Endothelial cell of umbilical vein (primary cell): ENCODE measurements at regions not wholly inside any gene's neighbourhood (a gene's known extent, or its start where the extent isn't known, plus 50 kb on each side); places are given as distances from the start of the nearest gene placed in this dataset.

Source experiments
- BruUV-seq: library from RNA; stranded (reverse); fragments of 400-500 nt; replicated peaks from 2 replicates; lab custom pipeline; 2021; lab: Mats Ljungman, UMichigan
- CTCF ChIA-PET: fragments of 300-600, 350-600 bp; sonication (Branson Sonifier 250); formaldehyde crosslinking; loops from one replicate; lab custom pipeline; 2021; ENCODE audit warnings: antibody characterized with exemption, inconsistent platforms; lab: Charles Lee
- POLR2A ChIA-PET: fragments of 300-600, 350-600 bp; sonication (Branson Sonifier 250); formaldehyde crosslinking; loops from one replicate; lab custom pipeline; 2021; ENCODE audit warnings: antibody characterized with exemption, inconsistent platforms; lab: Charles Lee
- DNase-seq: peaks from one replicate; pipeline ENCODE4 v3.0.0-alpha.2; 2011; ENCODE audit warnings: low read depth, low spot score
- FAIRE-seq: peaks from 2 replicates; lab custom pipeline; 2011; peaks lifted over from hg19 to GRCh38; lab: Jason Lieb, UNC
- H2AFZ ChIP-seq: 2 replicates; pipeline ENCODE4 v1.6.0; 2012; ENCODE audit warnings: low read depth, low read length, control low read depth, inconsistent platforms
- H3K27ac ChIP-seq: 2 replicates; pipeline ENCODE4 v1.5.1; 2011; ENCODE audit warnings: low read depth, mild to moderate bottlenecking, control low read depth, low read length, moderate library complexity; ENCODE audit not compliant: insufficient read depth
- H3K27me3 ChIP-seq, 2 experiments: 2 replicates each; pipeline versions ENCODE4 v1.6.0 to v1.6.1; 2011; ENCODE audit warnings: low read length in 2 of 2, mixed read lengths in 1 of 2; ENCODE audit not compliant: control insufficient read depth in 2 of 2, insufficient read depth in 2 of 2
- H3K36me3 ChIP-seq, 2 experiments: 2 replicates in 1 of 2; 3 replicates in 1 of 2; pipeline ENCODE4 v1.5.1; 2011; ENCODE audit warnings: low read length in 2 of 2, mild to moderate bottlenecking in 1 of 2, moderate library complexity in 1 of 2; ENCODE audit not compliant: control insufficient read depth in 2 of 2, insufficient read depth in 2 of 2; ENCODE audit errors: extremely low read depth in 1 of 2
- H3K4me1 ChIP-seq: 3 replicates; pipeline ENCODE4 v1.5.1; 2011; ENCODE audit warnings: mild to moderate bottlenecking, low read length; ENCODE audit not compliant: control insufficient read depth, insufficient read depth; ENCODE audit errors: extremely low read depth
- H3K4me2 ChIP-seq: 2 replicates; pipeline ENCODE4 v1.6.1; 2011; ENCODE audit warnings: low read length, control low read depth, mixed read lengths; ENCODE audit not compliant: insufficient read depth
- H3K4me3 ChIP-seq, 3 experiments: fragments of 200-600 bp in 1 of 3; sonication (generic), shearing (Covaris generic) in 1 of 3; replicated peaks in 1 of 3; 2 replicates each; pipeline ENCODE4 v1.5.1; 2011 to 2016; ENCODE audit warnings: control low read depth in 3 of 3, low read length in 3 of 3, mild to moderate bottlenecking in 2 of 3, inconsistent platforms in 1 of 3, low read depth in 1 of 3, moderate library complexity in 1 of 3; ENCODE audit not compliant: insufficient read depth in 1 of 3
- H3K79me2 ChIP-seq: 2 replicates; pipeline ENCODE4 v1.6.0; 2012; ENCODE audit warnings: low read length, inconsistent platforms; ENCODE audit not compliant: control insufficient read depth, insufficient read depth
- H3K9ac ChIP-seq: replicated peaks from 2 replicates; pipeline ENCODE3; 2011; ENCODE audit warnings: low read length, control low read depth; ENCODE audit not compliant: insufficient read depth; ENCODE audit errors: extremely low read depth
- H3K9me1 ChIP-seq: replicated peaks from 3 replicates; pipeline ENCODE4 v1.6.0; 2011; ENCODE audit warnings: mild to moderate bottlenecking, low read length; ENCODE audit not compliant: control insufficient read depth, insufficient read depth; ENCODE audit errors: extremely low read depth
- H3K9me3 ChIP-seq: replicated peaks from 2 replicates; pipeline ENCODE4 v1.5.1; 2012; ENCODE audit warnings: low read length, inconsistent platforms; ENCODE audit not compliant: control insufficient read depth, insufficient read depth
- H4K20me1 ChIP-seq: replicated peaks from 2 replicates; pipeline ENCODE3; 2011; ENCODE audit warnings: mild to moderate bottlenecking, low read length; ENCODE audit not compliant: control insufficient read depth, insufficient read depth; ENCODE audit errors: extremely low read depth
- EZH2 ChIP-seq: IDR thresholded peaks from 2 replicates; pipeline ENCODE4 v1.6.1; 2012; ENCODE audit warnings: borderline replicate concordance, low read depth, mild to moderate bottlenecking, moderate library complexity, low read length, inconsistent platforms; ENCODE audit not compliant: severe bottlenecking
- FOS ChIP-seq: IDR thresholded peaks from 2 replicates; pipeline ENCODE4 v1.6.1; 2011; ENCODE audit warnings: mild to moderate bottlenecking, low read length, moderate library complexity, borderline replicate concordance; ENCODE audit not compliant: insufficient read depth
- GATA2 ChIP-seq: IDR thresholded peaks from 2 replicates; pipeline ENCODE4 v1.7.0; 2011; ENCODE audit warnings: low read depth, mild to moderate bottlenecking, moderate library complexity, mixed read lengths, low read length; ENCODE audit not compliant: insufficient read length, insufficient read depth
- JUN ChIP-seq: IDR thresholded peaks from 2 replicates; pipeline ENCODE4 v1.6.1; 2011; ENCODE audit warnings: borderline replicate concordance, low read depth; ENCODE audit not compliant: insufficient read length, insufficient read depth
- MAX ChIP-seq: IDR thresholded peaks from 2 replicates; pipeline ENCODE4 v1.6.1; 2011; ENCODE audit not compliant: insufficient read depth, insufficient read length
- MYC ChIP-seq: IDR thresholded peaks from one replicate; pipeline ENCODE4 v1.6.1; 2011; ENCODE audit warnings: mild to moderate bottlenecking, low read depth, low read length
- POLR2A ChIP-seq: IDR thresholded peaks from 2 replicates; pipeline ENCODE4 v1.6.1; 2012; ENCODE audit warnings: low read depth, mild to moderate bottlenecking, control low read depth, low read length
- POLR2AphosphoS5 ChIP-seq: IDR thresholded peaks from 2 replicates; pipeline ENCODE4 v1.6.1; 2012; ENCODE audit warnings: low read depth, mild to moderate bottlenecking, control low read depth, low read length, moderate library complexity; ENCODE audit not compliant: insufficient read depth
- dilution Hi-C: fragments of 300-500 bp; cut with MboI; formaldehyde crosslinking; loops from one replicate; pipeline ENCODE4 v1.15.0; 2019; ENCODE audit warnings: low sequenced_read_pairs; ENCODE audit not compliant: extremely low pct_ligation_motif_present
- intact Hi-C: fragments of 100-400 bp; cut with micrococcal nuclease; formaldehyde crosslinking; loops from one replicate; pipeline ENCODE4 v1.10.0; 2022
- TF ChIP-seq, protein P1 (sequence below), 2 donors: IDR thresholded peaks; 1 replicate in 1 of 2; 2 replicates in 1 of 2; pipeline ENCODE4 v1.5.1; 2011; ENCODE audit warnings: low read length in 2 of 2, mild to moderate bottlenecking in 2 of 2, moderate library complexity in 2 of 2, control low read depth in 1 of 2, inconsistent platforms in 1 of 2, low read depth in 1 of 2; ENCODE audit not compliant: insufficient read depth in 1 of 2; ENCODE audit errors: extremely low read depth in 1 of 2

DNA sequence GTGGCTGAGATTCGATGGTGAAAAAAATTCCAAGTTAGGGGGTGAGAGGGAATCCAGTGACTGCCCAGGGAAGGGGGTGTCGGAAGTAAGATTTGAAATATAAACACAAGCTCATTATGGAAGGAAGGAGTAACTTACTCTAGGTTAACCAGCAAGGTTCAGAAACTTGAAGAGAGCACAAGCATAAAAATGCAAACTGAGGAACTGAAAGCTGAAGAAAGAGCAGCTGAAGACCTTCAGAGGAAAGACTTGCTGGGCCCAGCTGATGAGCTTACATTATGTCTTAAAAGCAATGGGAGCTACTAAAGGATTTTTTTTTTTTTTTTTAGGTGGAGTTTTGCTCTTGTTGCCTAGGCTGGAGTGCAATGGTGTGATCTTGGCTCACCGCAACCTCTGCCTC, 189.7 kb upstream of the GRIN2B start:
- Histone ChIP-seq H4K20me1 (no peaks in the 10 kb centered on the region), H3K36me3 (no peaks in the 10 kb centered on the region), H3K79me2 (no peaks in the 10 kb centered on the region), H3K9me3 (no peaks in the 10 kb centered on the region), H3K9ac (no peak overlapping the region), H3K4me3 (no peak overlapping the region), H3K4me2 (no peak overlapping the region), H3K27me3 (no peaks in the 10 kb centered on the region), H3K27ac (no peak overlapping the region), H3K4me1 (no peaks in the 10 kb centered on the region), H3K9me1 (no peaks in the 10 kb centered on the region), H2AFZ (no peak overlapping the region)
- ChIA-PET CTCF (interaction anchor here (1.1 kb wide), 1 partner anchor 15 kb away, joined by 4 read pairs; no protein-coding TSS in a partner anchor), POLR2A (no interaction called here)
- BruUV-seq: no TSS peak
- dilution Hi-C loops (no loop called here), intact Hi-C loops (no loop called here)
- FAIRE-seq: no peak
- no peak for TF ChIP-seq GATA2
- no peak for TF ChIP-seq JUN
- TF ChIP-seq, protein P1, sequence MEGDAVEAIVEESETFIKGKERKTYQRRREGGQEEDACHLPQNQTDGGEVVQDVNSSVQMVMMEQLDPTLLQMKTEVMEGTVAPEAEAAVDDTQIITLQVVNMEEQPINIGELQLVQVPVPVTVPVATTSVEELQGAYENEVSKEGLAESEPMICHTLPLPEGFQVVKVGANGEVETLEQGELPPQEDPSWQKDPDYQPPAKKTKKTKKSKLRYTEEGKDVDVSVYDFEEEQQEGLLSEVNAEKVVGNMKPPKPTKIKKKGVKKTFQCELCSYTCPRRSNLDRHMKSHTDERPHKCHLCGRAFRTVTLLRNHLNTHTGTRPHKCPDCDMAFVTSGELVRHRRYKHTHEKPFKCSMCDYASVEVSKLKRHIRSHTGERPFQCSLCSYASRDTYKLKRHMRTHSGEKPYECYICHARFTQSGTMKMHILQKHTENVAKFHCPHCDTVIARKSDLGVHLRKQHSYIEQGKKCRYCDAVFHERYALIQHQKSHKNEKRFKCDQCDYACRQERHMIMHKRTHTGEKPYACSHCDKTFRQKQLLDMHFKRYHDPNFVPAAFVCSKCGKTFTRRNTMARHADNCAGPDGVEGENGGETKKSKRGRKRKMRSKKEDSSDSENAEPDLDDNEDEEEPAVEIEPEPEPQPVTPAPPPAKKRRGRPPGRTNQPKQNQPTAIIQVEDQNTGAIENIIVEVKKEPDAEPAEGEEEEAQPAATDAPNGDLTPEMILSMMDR (IDR thresholded peaks at IDR 0.05; ENCODE audit: extremely low read depth in 1 of 2, insufficient read depth in 1 of 2, low read depth in 1 of 2, low read length in 2 of 2): no peak
- no peak for TF ChIP-seq EZH2
- TF ChIP-seq FOS: no peak
- TF ChIP-seq MYC: no peak
- TF ChIP-seq POLR2AphosphoS5: no peak
- no peak for TF ChIP-seq MAX
- no peak for TF ChIP-seq POLR2A
- DNase-seq: no peak
